ENCODE measurements at regions not wholly inside any gene's neighbourhood (a gene's known extent, or its start where the extent isn't known, plus 50 kb on each side); places are given as distances from the start of the nearest gene placed in this dataset.

DNA sequence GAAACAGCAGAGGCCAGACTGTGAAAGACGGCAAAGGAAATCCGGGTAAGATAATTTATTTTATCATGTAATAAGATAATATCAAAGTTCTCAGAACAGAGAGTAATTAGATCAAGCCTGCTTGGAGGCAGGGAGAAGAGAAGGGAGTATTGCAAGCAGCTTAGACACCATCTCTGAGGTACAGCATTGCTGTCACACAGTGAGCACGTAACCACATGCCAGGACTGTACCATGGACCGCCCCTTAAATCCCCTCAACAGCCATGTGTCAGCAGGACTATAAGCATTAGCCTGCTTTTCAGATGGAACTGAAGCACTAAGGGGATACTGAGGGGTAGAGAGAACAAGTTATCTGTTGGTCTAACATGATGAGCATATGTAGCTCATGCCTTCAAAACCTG lies 141.5 kb downstream of the C6orf118 start:
- ChIA-PET CTCF (interaction anchor here (1.2 kb wide), 1 partner anchor 46 kb away, joined by 3 read pairs; no protein-coding TSS in a partner anchor), POLR2A (no interaction called here)
- TF ChIP-seq FOXK2 (IDR thresholded peaks at IDR 0.05): no peak
- TF ChIP-seq ZNF384 (IDR thresholded peaks at IDR 0.05): no peak
- no peak for TF ChIP-seq SP1 (IDR thresholded peaks at IDR 0.05)
- TF ChIP-seq PKNOX1 (IDR thresholded peaks at IDR 0.05): no peak
- no peak for TF ChIP-seq ELF4 (IDR thresholded peaks at IDR 0.05)
- no peak for TF ChIP-seq TARDBP (IDR thresholded peaks at IDR 0.05)
- no peak for TF ChIP-seq LEF1 (IDR thresholded peaks at IDR 0.05; ENCODE audit: borderline replicate concordance)
- no peak for TF ChIP-seq BHLHE40 (IDR thresholded peaks at IDR 0.05; ENCODE audit: borderline replicate concordance)
- no peak for TF ChIP-seq FOXM1 (IDR thresholded peaks at IDR 0.05; ENCODE audit: borderline replicate concordance)
- no peak for DNase-seq (ENCODE audit: extremely low spot score)

GRCh38 chr6:165167311-165167710 lies 142.1 kb downstream of the C6orf118 start:
- DNase-seq (ENCODE audit: extremely low spot score): no peak
- ChIA-PET CTCF (interaction anchor here (1.2 kb wide), 1 partner anchor 46 kb away, joined by 3 read pairs; no protein-coding TSS in a partner anchor), POLR2A (no interaction called here)
- no peak for TF ChIP-seq L3MBTL2 (conservative IDR thresholded peaks at IDR 0.05)
- TF ChIP-seq NFRKB (IDR thresholded peaks at IDR 0.05): no peak
- no peak for TF ChIP-seq SP1 (IDR thresholded peaks at IDR 0.05)
- TF ChIP-seq HDGF (IDR thresholded peaks at IDR 0.05; ENCODE audit: borderline replicate concordance): no peak
- no peak for TF ChIP-seq ARNT (IDR thresholded peaks at IDR 0.05)
- no peak for TF ChIP-seq LEF1 (IDR thresholded peaks at IDR 0.05; ENCODE audit: borderline replicate concordance)
- TF ChIP-seq CTBP1 (IDR thresholded peaks at IDR 0.05; ENCODE audit: borderline replicate concordance): no peak
- TF ChIP-seq BHLHE40 (IDR thresholded peaks at IDR 0.05; ENCODE audit: borderline replicate concordance): no peak
- no peak for TF ChIP-seq TARDBP (IDR thresholded peaks at IDR 0.05)
- TF ChIP-seq ZNF384 (IDR thresholded peaks at IDR 0.05): no peak
- no peak for TF ChIP-seq PKNOX1 (IDR thresholded peaks at IDR 0.05)
- no peak for TF ChIP-seq FOXM1 (IDR thresholded peaks at IDR 0.05; ENCODE audit: borderline replicate concordance)
- no peak for TF ChIP-seq FOXA1 (IDR thresholded peaks at IDR 0.05)
- no peak for TF ChIP-seq FOXK2 (IDR thresholded peaks at IDR 0.05)
- TF ChIP-seq SUZ12 (IDR thresholded peaks at IDR 0.05): no peak
- no peak for TF ChIP-seq ELF4 (IDR thresholded peaks at IDR 0.05)

DNA sequence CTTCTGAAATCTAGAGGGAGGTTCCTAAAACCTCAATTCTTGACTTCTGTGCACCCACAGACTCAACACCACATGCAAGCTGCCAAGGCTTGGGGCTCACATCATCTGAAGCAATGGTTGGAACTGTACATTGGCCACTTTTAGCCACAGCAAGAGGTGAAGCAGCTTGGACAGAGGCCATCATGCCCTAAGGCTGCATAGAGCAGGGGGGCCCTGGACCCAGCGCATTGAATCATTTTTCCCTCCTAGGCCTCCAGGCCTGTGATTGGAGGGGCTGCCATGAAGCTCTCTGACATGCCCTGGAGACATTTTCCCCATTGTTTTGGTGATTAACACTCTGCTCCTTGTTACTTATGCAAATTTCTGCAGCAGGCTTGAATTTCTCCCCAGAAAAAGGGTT lies 145.9 kb downstream of the C6orf118 start:
- TF ChIP-seq SP1 (IDR thresholded peaks at IDR 0.05) (no peak), FOXK2 (IDR thresholded peaks at IDR 0.05) (no peak), HDGF (IDR thresholded peaks at IDR 0.05; ENCODE audit: borderline replicate concordance) (no peak), ZNF384 (IDR thresholded peaks at IDR 0.05) (no peak), PKNOX1 (IDR thresholded peaks at IDR 0.05) (no peak), LEF1 (IDR thresholded peaks at IDR 0.05; ENCODE audit: borderline replicate concordance) (no peak), L3MBTL2 (conservative IDR thresholded peaks at IDR 0.05) (no peak), ARNT (IDR thresholded peaks at IDR 0.05) (no peak)
- POLR2A ChIA-PET: no interaction called here
- CTCF ChIA-PET: no interaction called here
- no peak for DNase-seq (ENCODE audit: extremely low spot score)

DNA sequence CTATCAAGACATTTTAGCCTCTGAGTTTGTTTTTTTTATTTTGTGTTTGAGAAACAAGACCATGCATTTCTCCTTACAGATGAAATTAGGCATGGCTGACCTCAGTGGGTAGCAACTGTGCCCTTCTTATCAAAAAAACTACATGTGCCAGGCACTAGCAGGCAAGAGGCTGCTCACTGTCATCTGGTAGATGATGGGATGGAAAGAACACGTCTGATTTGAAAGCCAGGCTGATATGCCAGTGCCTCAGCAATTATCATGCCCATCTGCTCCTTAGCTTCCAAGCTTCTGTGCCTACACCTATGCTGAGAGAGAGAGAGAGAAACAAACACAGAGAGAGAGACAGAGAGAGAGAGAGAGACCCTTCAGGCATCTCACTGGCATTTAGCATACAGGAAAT lies 149.9 kb downstream of the C6orf118 start:
- ChIA-PET CTCF (no interaction called here), POLR2A (no interaction called here)
- no peak for DNase-seq (ENCODE audit: extremely low spot score)
- TF ChIP-seq TARDBP (IDR thresholded peaks at IDR 0.05) (no peak), SP1 (IDR thresholded peaks at IDR 0.05) (no peak), ZNF384 (IDR thresholded peaks at IDR 0.05) (no peak), HDGF (IDR thresholded peaks at IDR 0.05; ENCODE audit: borderline replicate concordance) (no peak), ARNT (IDR thresholded peaks at IDR 0.05) (no peak), SUZ12 (IDR thresholded peaks at IDR 0.05) (no peak), FOXM1 (IDR thresholded peaks at IDR 0.05; ENCODE audit: borderline replicate concordance) (no peak), L3MBTL2 (conservative IDR thresholded peaks at IDR 0.05) (no peak), CTBP1 (IDR thresholded peaks at IDR 0.05; ENCODE audit: borderline replicate concordance) (no peak), NFRKB (IDR thresholded peaks at IDR 0.05) (no peak), FOXK2 (IDR thresholded peaks at IDR 0.05) (no peak), FOXA1 (IDR thresholded peaks at IDR 0.05) (no peak), LEF1 (IDR thresholded peaks at IDR 0.05; ENCODE audit: borderline replicate concordance) (no peak)

DNA sequence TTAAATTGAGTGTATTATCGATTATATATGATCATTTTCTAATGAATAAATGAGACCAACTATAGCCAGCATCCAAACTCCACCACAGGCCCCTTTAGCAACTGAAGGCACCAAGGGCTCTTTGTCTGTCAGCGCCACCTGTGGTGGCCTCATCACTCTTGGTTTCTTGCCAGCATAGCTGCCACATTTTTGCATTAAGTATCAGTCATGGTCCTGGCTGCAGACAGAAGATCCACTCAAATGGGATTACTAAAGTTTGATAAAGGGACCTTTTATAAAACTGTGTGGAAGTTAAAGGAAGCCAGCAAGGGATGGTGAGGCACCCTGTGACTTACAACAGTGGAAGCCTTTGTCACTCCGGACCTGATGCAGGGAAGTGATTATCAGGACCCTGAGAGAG lies 162.9 kb downstream of the C6orf118 start:
- DNase-seq (ENCODE audit: extremely low spot score): no peak
- ChIA-PET CTCF (no interaction called here), POLR2A (no interaction called here)
- TF ChIP-seq TARDBP (IDR thresholded peaks at IDR 0.05) (no peak), ARNT (IDR thresholded peaks at IDR 0.05) (no peak), ZNF384 (IDR thresholded peaks at IDR 0.05) (no peak), HDGF (IDR thresholded peaks at IDR 0.05; ENCODE audit: borderline replicate concordance) (no peak), SP1 (IDR thresholded peaks at IDR 0.05) (no peak), CTBP1 (IDR thresholded peaks at IDR 0.05; ENCODE audit: borderline replicate concordance) (no peak), FOXK2 (IDR thresholded peaks at IDR 0.05) (no peak), BHLHE40 (IDR thresholded peaks at IDR 0.05; ENCODE audit: borderline replicate concordance) (no peak), NFRKB (IDR thresholded peaks at IDR 0.05) (no peak), SUZ12 (IDR thresholded peaks at IDR 0.05) (no peak), ELF4 (IDR thresholded peaks at IDR 0.05) (no peak), PKNOX1 (IDR thresholded peaks at IDR 0.05) (no peak), LEF1 (IDR thresholded peaks at IDR 0.05; ENCODE audit: borderline replicate concordance) (no peak), FOXM1 (IDR thresholded peaks at IDR 0.05; ENCODE audit: borderline replicate concordance) (no peak), FOXA1 (IDR thresholded peaks at IDR 0.05) (no peak), L3MBTL2 (conservative IDR thresholded peaks at IDR 0.05) (no peak)

DNA sequence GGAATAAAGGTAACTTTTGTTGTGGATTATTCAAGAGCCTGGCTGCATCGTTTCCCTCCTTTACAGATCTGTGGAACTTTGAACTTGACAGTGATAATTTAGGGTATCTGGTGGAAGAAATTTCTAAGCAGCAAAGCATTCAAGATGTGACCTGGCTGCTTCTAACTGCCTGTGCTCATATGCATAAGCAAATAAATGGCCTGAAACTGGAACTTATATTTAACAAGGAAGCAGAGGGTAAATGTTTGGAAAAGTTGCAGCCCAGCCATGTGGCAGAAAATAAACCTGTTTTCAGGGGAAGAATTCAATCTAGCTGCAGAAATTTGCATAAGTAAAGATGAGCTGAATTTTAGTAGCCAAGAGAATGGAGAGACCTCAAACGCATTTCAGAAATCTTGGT lies 173.5 kb downstream of the C6orf118 start:
- TF ChIP-seq FOXM1 (IDR thresholded peaks at IDR 0.05; ENCODE audit: borderline replicate concordance) (no peak), SUZ12 (IDR thresholded peaks at IDR 0.05) (no peak), ZNF384 (IDR thresholded peaks at IDR 0.05) (no peak), PKNOX1 (IDR thresholded peaks at IDR 0.05) (no peak), SP1 (IDR thresholded peaks at IDR 0.05) (no peak), FOXK2 (IDR thresholded peaks at IDR 0.05) (no peak), LEF1 (IDR thresholded peaks at IDR 0.05; ENCODE audit: borderline replicate concordance) (no peak), ELF4 (IDR thresholded peaks at IDR 0.05) (no peak), NFRKB (IDR thresholded peaks at IDR 0.05) (no peak), CTBP1 (IDR thresholded peaks at IDR 0.05; ENCODE audit: borderline replicate concordance) (no peak), ARNT (IDR thresholded peaks at IDR 0.05) (no peak), FOXA1 (IDR thresholded peaks at IDR 0.05) (no peak), HDGF (IDR thresholded peaks at IDR 0.05; ENCODE audit: borderline replicate concordance) (no peak), L3MBTL2 (conservative IDR thresholded peaks at IDR 0.05) (no peak), TARDBP (IDR thresholded peaks at IDR 0.05) (no peak), BHLHE40 (IDR thresholded peaks at IDR 0.05; ENCODE audit: borderline replicate concordance) (no peak)
- ChIA-PET POLR2A (no interaction called here), CTCF (no interaction called here)
- DNase-seq (ENCODE audit: extremely low spot score): no peak

Measured in HEK293T (cell line).